ENCODE measurements at regions not wholly inside any gene's neighbourhood (a gene's known extent, or its start where the extent isn't known, plus 50 kb on each side); places are given as distances from the start of the nearest gene placed in this dataset.

DNA sequence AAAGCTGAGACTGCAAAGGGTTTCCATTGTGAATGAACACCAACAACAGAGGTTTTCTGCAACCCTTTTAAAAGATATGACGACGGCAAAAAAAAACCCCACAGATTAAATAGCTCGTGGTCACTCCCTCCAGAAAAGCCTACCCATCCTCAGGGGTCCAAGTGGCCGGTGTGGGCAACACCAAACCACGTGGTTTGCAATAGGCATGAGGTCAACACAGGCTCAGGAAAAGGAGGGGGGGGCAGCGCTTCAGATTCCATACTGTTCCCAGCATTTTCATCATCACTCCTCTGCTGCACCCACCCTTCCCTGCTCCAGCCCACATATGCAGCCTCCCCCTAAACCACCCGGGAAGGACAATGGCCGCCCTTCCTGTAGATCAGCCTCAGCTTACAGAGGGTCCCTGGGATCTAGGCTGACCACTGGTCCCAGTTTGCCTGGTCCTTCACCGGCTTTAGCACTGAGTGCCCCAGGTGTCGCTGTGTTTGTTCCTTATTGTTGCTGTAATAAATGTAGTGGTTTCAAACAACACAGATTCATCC lies 122.8 kb upstream of the PHACTR3 start:
- no peak overlapping the region for H3K4me2 ChIP-seq (ENCODE audit: insufficient read depth, low read length)
- H3K4me3 ChIP-seq (replicated peaks in 1 of 3; ENCODE audit: insufficient read depth in 1 of 3, low read depth in 1 of 3, low read length in 3 of 3): no peak overlapping the region
- dilution Hi-C loops (cut with MboI; ENCODE audit: extremely low pct_ligation_motif_present, low sequenced_read_pairs): no loop called here
- H3K4me1 ChIP-seq (ENCODE audit: control insufficient read depth, extremely low read depth, insufficient read depth, low read length): no peaks in the 10 kb centered on the region
- FAIRE-seq (no peak), DNase-seq (ENCODE audit: low read depth, low spot score) (no peak)
- BruUV-seq (replicated peaks): no TSS peak
- TF ChIP-seq MYC (IDR thresholded peaks at IDR 0.05; ENCODE audit: low read depth, low read length) (no peak), POLR2AphosphoS5 (IDR thresholded peaks at IDR 0.05; ENCODE audit: insufficient read depth, low read depth, low read length) (no peak), EZH2 (IDR thresholded peaks at IDR 0.05; ENCODE audit: borderline replicate concordance, low read depth, low read length, severe bottlenecking) (no peak), JUN (IDR thresholded peaks at IDR 0.05; ENCODE audit: borderline replicate concordance, insufficient read depth, insufficient read length, low read depth) (no peak), GATA2 (IDR thresholded peaks at IDR 0.05; ENCODE audit: insufficient read depth, insufficient read length, low read depth, low read length) (no peak)
- TF ChIP-seq, protein P1, sequence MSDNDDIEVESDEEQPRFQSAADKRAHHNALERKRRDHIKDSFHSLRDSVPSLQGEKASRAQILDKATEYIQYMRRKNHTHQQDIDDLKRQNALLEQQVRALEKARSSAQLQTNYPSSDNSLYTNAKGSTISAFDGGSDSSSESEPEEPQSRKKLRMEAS (IDR thresholded peaks at IDR 0.05; ENCODE audit: insufficient read depth, insufficient read length): no peak
- H3K9ac ChIP-seq (replicated peaks; ENCODE audit: extremely low read depth, insufficient read depth, low read length): no peak overlapping the region
- no peaks in the 10 kb centered on the region for H3K36me3 ChIP-seq (ENCODE audit: control insufficient read depth in 2 of 2, extremely low read depth in 1 of 2, insufficient read depth in 2 of 2, low read length in 2 of 2)
- no peaks in the 10 kb centered on the region for H3K9me3 ChIP-seq (replicated peaks; ENCODE audit: control insufficient read depth, insufficient read depth, low read length)
- CTCF ChIA-PET: interaction anchor here (0.8 kb wide), 1 partner anchor 15 kb away, joined by 4 read pairs; no protein-coding TSS in a partner anchor
- no peaks in the 10 kb centered on the region for H3K27me3 ChIP-seq (ENCODE audit: control insufficient read depth in 2 of 2, insufficient read depth in 2 of 2, low read length in 2 of 2)
- no peaks in the 10 kb centered on the region for H4K20me1 ChIP-seq (replicated peaks; ENCODE audit: control insufficient read depth, extremely low read depth, insufficient read depth, low read length)
- intact Hi-C loops (cut with micrococcal nuclease): no loop called here
- H2AFZ ChIP-seq (ENCODE audit: low read depth, low read length): no peak overlapping the region
- POLR2A ChIA-PET: no interaction called here
- no peaks in the 10 kb centered on the region for H3K9me1 ChIP-seq (replicated peaks; ENCODE audit: control insufficient read depth, extremely low read depth, insufficient read depth, low read length)
- no peaks in the 10 kb centered on the region for H3K79me2 ChIP-seq (ENCODE audit: control insufficient read depth, insufficient read depth, low read length)
- H3K27ac ChIP-seq (ENCODE audit: insufficient read depth, low read depth, low read length): no peak overlapping the region

Measured in endothelial cell of umbilical vein (primary cell).